GM23338 (cell line): ENCODE measurements at regions not wholly inside any gene's neighbourhood (a gene's known extent, or its start where the extent isn't known, plus 50 kb on each side); places are given as distances from the start of the nearest gene placed in this dataset.

Experiments
- ATAC-seq: fragments of 200-7000 bp; cut with Tn5 transposase; 3 replicates; pipeline ENCODE4 v1.9.1; 2020
- DNase-seq: peaks from one replicate; pipeline ENCODE4 v3.0.0-alpha.2; 2015; ENCODE audit warnings: low spot score
- H2AFZ ChIP-seq: fragments of 200-600 bp; sonication (generic); 2 replicates; pipeline ENCODE4 v1.8.0; 2016; ENCODE audit warnings: antibody characterized with exemption, mild to moderate bottlenecking, moderate library complexity
- H3F3A ChIP-seq: fragments of 200-600 bp; sonication (generic); replicated peaks from 2 replicates; pipeline ENCODE4 v1.8.0; 2017; ENCODE audit warnings: antibody characterized with exemption, mixed run types, low read depth
- H3K27ac ChIP-seq: fragments of 200-600 bp; sonication (generic); 2 replicates; pipeline ENCODE4 v1.6.1; 2016; ENCODE audit warnings: low read depth
- H3K27me3 ChIP-seq: fragments of 200-600 bp; sonication (generic); 2 replicates; pipeline ENCODE4 v1.8.0; 2016; ENCODE audit warnings: mild to moderate bottlenecking, mixed run types, moderate library complexity; ENCODE audit not compliant: insufficient read depth
- H3K36me3 ChIP-seq: fragments of 200-600 bp; sonication (generic); 2 replicates; pipeline ENCODE4 v1.8.0; 2016; ENCODE audit warnings: mild to moderate bottlenecking; ENCODE audit not compliant: insufficient read depth
- H3K4me1 ChIP-seq: fragments of 200-600 bp; sonication (generic); 2 replicates; pipeline ENCODE4 v1.8.0; 2016; ENCODE audit warnings: mild to moderate bottlenecking, moderate library complexity; ENCODE audit not compliant: insufficient read depth
- H3K4me2 ChIP-seq: fragments of 200-600 bp; sonication (generic); 2 replicates; pipeline ENCODE4 v1.7.1; 2017; ENCODE audit warnings: mixed run types
- H3K4me3 ChIP-seq: fragments of 200-600 bp; sonication (generic); 2 replicates; pipeline ENCODE4 v1.6.1; 2016; ENCODE audit warnings: mixed run types
- H3K79me2 ChIP-seq: fragments of 200-600 bp; sonication (generic); replicated peaks from 2 replicates; pipeline ENCODE4 v1.8.0; 2017; ENCODE audit warnings: mild to moderate bottlenecking; ENCODE audit not compliant: insufficient read depth
- H3K9me2 ChIP-seq: fragments of 200-600 bp; sonication (generic); 2 replicates; pipeline ENCODE4 v1.8.0; 2017; ENCODE audit not compliant: insufficient read depth
- H4K20me1 ChIP-seq: fragments of 200-600 bp; sonication (generic); replicated peaks from 2 replicates; pipeline ENCODE4 v1.8.0; 2017; ENCODE audit warnings: mild to moderate bottlenecking; ENCODE audit not compliant: insufficient read depth
- H3K27ac Mint-ChIP-seq: 2 replicates; pipeline ENCODE4 v1.8.0; 2020; ENCODE audit warnings: inconsistent platforms, mild to moderate bottlenecking, moderate library complexity, mixed read lengths
- H3K27me3 Mint-ChIP-seq: 3 replicates; pipeline ENCODE4 v1.8.0; 2022; ENCODE audit warnings: low read depth, mild to moderate bottlenecking, moderate library complexity, mixed read lengths, inconsistent platforms; ENCODE audit not compliant: insufficient read depth, poor library complexity
- H3K36me3 Mint-ChIP-seq: 3 replicates; pipeline ENCODE4 v1.8.0; 2021; ENCODE audit warnings: low read depth, mild to moderate bottlenecking, inconsistent platforms, moderate library complexity, mixed read lengths
- H3K4me1 Mint-ChIP-seq: 3 replicates; pipeline ENCODE4 v1.8.0; 2020; ENCODE audit warnings: mild to moderate bottlenecking, inconsistent platforms, mixed read lengths
- H3K4me3 Mint-ChIP-seq: 3 replicates; pipeline ENCODE4 v1.8.0; 2021; ENCODE audit warnings: moderate library complexity, mild to moderate bottlenecking, inconsistent platforms, mixed read lengths
- H3K9me3 Mint-ChIP-seq: 3 replicates; pipeline ENCODE4 v1.8.0; 2020; ENCODE audit warnings: moderate library complexity, mild to moderate bottlenecking, inconsistent platforms, mixed read lengths
- CREB1 ChIP-seq: fragments of 250-450 bp; sonication (Bioruptor Pico); IDR thresholded peaks from 2 replicates; pipeline ENCODE4 v1.5.0; 2020; ENCODE audit warnings: low read depth, mild to moderate bottlenecking, moderate library complexity
- CTCF ChIP-seq, 2 experiments: fragments of 200-600 bp in 1 of 2; sonication (generic) in 1 of 2; conservative IDR thresholded peaks; 2 replicates each; pipeline versions ENCODE4 v1.5.1 to v1.6.1; 2016 to 2017; ENCODE audit warnings: antibody characterized with exemption in 2 of 2, low read depth in 2 of 2, mild to moderate bottlenecking in 2 of 2, moderate library complexity in 1 of 2
- ETS1 ChIP-seq: IDR thresholded peaks from 2 replicates; pipeline ENCODE4 v1.6.1; 2016; ENCODE audit warnings: antibody characterized with exemption
- EZH2 ChIP-seq: fragments of 200-600 bp; sonication (generic); IDR thresholded peaks from one replicate; pipeline ENCODE4 v1.8.0; 2017; ENCODE audit warnings: antibody characterized with exemption, mild to moderate bottlenecking, low read depth; ENCODE audit not compliant: unreplicated experiment
- EZH2phosphoT487 ChIP-seq: fragments of 200-600 bp; sonication (generic); IDR thresholded peaks from one replicate; pipeline ENCODE4 v1.8.1; 2018; ENCODE audit warnings: antibody characterized with exemption; ENCODE audit not compliant: unreplicated experiment
- JUNB ChIP-seq: IDR thresholded peaks from one replicate; pipeline ENCODE4 v1.6.1; 2016; ENCODE audit warnings: antibody characterized with exemption; ENCODE audit not compliant: unreplicated experiment
- NANOG ChIP-seq: IDR thresholded peaks from 2 replicates; pipeline ENCODE4 v1.6.1; 2016; ENCODE audit warnings: antibody characterized with exemption, borderline replicate concordance
- POLR2AphosphoS5 ChIP-seq: IDR thresholded peaks from 2 replicates; pipeline ENCODE4 v1.6.1; 2016; ENCODE audit warnings: antibody characterized with exemption, low read depth
- STAT1 ChIP-seq: IDR thresholded peaks from one replicate; pipeline ENCODE4 v1.6.1; 2016; ENCODE audit warnings: antibody characterized with exemption; ENCODE audit not compliant: unreplicated experiment
- ZNF331 ChIP-seq: fragments of 250-450 bp; sonication (Bioruptor Pico); IDR thresholded peaks from 2 replicates; pipeline ENCODE4 v1.5.0; 2020; ENCODE audit warnings: low read depth, mild to moderate bottlenecking, moderate library complexity
- TF ChIP-seq, protein P1 (sequence below): IDR thresholded peaks from one replicate; pipeline ENCODE4 v1.6.1; 2018; ENCODE audit warnings: antibody characterized with exemption; ENCODE audit not compliant: unreplicated experiment
- TF ChIP-seq, protein P2 (sequence below): fragments of 250-450 bp; sonication (Bioruptor Pico); IDR thresholded peaks from 2 replicates; pipeline ENCODE4 v1.5.0; 2020; ENCODE audit warnings: mild to moderate bottlenecking, moderate library complexity

DNA sequence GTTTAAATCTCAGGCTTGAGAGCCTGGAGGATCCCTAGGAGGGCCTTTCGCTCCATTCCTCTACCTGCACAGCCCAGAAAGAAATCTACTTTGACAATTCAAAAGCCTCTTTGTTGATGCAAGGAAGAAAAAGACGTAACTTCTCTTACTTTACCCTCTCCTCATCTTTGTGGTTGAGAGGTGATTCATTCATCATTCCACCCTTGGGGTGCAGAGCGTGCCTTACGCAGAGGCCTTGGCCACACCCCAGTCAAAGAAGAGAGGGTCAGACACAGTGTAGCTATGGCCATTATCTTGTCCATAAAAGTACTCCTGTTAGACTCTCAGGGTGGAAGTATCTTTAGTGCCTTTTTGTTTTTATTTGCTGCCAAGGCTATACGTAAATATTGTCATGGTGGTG is 184.0 kb downstream of the IRS2 start (continued):
- no peak for TF ChIP-seq STAT1

DNA sequence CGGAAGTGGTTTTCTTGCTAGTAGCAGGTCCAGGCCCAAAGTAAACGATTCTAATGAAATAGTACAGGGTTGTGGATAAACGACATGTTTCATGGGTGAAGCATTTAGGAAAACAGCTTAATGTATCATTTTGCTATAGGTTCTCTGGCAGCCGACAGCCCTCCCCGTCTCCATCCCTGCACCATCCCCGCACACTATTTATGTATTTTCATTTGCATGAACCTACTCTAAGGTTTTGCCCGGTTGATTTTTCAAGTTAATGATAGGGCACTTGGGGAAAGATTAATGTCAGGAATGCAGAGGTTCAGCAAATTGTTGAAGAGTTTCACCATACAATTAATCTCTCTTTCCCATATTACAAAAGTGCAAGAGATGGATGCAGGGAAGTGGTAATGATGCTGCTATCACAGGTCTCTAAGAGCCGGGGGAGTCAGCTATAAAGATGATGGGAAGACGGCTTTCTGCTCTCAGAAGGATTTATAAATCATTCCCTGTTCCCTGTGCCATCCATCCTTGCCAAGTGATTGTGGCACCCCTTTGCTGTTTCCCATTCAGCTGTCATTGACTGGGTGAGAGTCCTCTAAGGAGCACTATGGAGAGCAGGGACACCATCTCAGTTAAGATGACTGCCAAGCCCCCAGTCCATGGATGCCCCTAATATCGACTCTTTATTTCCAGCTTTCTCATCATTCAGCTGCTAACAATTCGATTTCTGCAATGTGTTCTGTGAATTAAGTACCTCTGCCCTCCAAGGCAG is 186.3 kb downstream of the IRS2 start:
- Histone ChIP-seq H3K4me2 (no peak overlapping the region), H3K79me2 (no peaks in the 10 kb centered on the region), H3K36me3 (no peaks in the 10 kb centered on the region), H3K27ac (no peak overlapping the region), H2AFZ (no peak overlapping the region), H3K4me3 (no peak overlapping the region), H3K4me1 (no peaks in the 10 kb centered on the region), H4K20me1 (no peaks in the 10 kb centered on the region), H3K27me3 (no peaks in the 10 kb centered on the region), H3F3A (no peaks in the 10 kb centered on the region), H3K9me2 (peaks cover 9% of the 10 kb centered on the region; the same call in 1 of the 2 replicates)
- Mint-ChIP-seq H3K9me3 (peaks cover 6% of the 10 kb centered on the region; the same call in 2 of the 3 replicates), H3K27me3 (no peaks in the 10 kb centered on the region), H3K4me1 (no peaks in the 10 kb centered on the region; the same call in 2 of the 3 replicates), H3K27ac (no peak overlapping the region), H3K36me3 (no peaks in the 10 kb centered on the region), H3K4me3 (no peak overlapping the region)
- DNase-seq (no peak), ATAC-seq (no peak)
- TF ChIP-seq JUNB: no peak
- TF ChIP-seq CTCF (conservative IDR thresholded peaks at IDR 0.05; ENCODE audit: low read depth in 2 of 2): no peak
- TF ChIP-seq EZH2phosphoT487: no peak
- TF ChIP-seq CREB1 (CRISPR knock-in tag): no peak
- TF ChIP-seq, protein P1, sequence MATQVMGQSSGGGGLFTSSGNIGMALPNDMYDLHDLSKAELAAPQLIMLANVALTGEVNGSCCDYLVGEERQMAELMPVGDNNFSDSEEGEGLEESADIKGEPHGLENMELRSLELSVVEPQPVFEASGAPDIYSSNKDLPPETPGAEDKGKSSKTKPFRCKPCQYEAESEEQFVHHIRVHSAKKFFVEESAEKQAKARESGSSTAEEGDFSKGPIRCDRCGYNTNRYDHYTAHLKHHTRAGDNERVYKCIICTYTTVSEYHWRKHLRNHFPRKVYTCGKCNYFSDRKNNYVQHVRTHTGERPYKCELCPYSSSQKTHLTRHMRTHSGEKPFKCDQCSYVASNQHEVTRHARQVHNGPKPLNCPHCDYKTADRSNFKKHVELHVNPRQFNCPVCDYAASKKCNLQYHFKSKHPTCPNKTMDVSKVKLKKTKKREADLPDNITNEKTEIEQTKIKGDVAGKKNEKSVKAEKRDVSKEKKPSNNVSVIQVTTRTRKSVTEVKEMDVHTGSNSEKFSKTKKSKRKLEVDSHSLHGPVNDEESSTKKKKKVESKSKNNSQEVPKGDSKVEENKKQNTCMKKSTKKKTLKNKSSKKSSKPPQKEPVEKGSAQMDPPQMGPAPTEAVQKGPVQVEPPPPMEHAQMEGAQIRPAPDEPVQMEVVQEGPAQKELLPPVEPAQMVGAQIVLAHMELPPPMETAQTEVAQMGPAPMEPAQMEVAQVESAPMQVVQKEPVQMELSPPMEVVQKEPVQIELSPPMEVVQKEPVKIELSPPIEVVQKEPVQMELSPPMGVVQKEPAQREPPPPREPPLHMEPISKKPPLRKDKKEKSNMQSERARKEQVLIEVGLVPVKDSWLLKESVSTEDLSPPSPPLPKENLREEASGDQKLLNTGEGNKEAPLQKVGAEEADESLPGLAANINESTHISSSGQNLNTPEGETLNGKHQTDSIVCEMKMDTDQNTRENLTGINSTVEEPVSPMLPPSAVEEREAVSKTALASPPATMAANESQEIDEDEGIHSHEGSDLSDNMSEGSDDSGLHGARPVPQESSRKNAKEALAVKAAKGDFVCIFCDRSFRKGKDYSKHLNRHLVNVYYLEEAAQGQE: no peak
- TF ChIP-seq NANOG: no peak
- no peak for TF ChIP-seq ZNF331 (CRISPR knock-in tag)
- TF ChIP-seq ETS1: no peak
- TF ChIP-seq EZH2: no peak
- TF ChIP-seq, protein P2, sequence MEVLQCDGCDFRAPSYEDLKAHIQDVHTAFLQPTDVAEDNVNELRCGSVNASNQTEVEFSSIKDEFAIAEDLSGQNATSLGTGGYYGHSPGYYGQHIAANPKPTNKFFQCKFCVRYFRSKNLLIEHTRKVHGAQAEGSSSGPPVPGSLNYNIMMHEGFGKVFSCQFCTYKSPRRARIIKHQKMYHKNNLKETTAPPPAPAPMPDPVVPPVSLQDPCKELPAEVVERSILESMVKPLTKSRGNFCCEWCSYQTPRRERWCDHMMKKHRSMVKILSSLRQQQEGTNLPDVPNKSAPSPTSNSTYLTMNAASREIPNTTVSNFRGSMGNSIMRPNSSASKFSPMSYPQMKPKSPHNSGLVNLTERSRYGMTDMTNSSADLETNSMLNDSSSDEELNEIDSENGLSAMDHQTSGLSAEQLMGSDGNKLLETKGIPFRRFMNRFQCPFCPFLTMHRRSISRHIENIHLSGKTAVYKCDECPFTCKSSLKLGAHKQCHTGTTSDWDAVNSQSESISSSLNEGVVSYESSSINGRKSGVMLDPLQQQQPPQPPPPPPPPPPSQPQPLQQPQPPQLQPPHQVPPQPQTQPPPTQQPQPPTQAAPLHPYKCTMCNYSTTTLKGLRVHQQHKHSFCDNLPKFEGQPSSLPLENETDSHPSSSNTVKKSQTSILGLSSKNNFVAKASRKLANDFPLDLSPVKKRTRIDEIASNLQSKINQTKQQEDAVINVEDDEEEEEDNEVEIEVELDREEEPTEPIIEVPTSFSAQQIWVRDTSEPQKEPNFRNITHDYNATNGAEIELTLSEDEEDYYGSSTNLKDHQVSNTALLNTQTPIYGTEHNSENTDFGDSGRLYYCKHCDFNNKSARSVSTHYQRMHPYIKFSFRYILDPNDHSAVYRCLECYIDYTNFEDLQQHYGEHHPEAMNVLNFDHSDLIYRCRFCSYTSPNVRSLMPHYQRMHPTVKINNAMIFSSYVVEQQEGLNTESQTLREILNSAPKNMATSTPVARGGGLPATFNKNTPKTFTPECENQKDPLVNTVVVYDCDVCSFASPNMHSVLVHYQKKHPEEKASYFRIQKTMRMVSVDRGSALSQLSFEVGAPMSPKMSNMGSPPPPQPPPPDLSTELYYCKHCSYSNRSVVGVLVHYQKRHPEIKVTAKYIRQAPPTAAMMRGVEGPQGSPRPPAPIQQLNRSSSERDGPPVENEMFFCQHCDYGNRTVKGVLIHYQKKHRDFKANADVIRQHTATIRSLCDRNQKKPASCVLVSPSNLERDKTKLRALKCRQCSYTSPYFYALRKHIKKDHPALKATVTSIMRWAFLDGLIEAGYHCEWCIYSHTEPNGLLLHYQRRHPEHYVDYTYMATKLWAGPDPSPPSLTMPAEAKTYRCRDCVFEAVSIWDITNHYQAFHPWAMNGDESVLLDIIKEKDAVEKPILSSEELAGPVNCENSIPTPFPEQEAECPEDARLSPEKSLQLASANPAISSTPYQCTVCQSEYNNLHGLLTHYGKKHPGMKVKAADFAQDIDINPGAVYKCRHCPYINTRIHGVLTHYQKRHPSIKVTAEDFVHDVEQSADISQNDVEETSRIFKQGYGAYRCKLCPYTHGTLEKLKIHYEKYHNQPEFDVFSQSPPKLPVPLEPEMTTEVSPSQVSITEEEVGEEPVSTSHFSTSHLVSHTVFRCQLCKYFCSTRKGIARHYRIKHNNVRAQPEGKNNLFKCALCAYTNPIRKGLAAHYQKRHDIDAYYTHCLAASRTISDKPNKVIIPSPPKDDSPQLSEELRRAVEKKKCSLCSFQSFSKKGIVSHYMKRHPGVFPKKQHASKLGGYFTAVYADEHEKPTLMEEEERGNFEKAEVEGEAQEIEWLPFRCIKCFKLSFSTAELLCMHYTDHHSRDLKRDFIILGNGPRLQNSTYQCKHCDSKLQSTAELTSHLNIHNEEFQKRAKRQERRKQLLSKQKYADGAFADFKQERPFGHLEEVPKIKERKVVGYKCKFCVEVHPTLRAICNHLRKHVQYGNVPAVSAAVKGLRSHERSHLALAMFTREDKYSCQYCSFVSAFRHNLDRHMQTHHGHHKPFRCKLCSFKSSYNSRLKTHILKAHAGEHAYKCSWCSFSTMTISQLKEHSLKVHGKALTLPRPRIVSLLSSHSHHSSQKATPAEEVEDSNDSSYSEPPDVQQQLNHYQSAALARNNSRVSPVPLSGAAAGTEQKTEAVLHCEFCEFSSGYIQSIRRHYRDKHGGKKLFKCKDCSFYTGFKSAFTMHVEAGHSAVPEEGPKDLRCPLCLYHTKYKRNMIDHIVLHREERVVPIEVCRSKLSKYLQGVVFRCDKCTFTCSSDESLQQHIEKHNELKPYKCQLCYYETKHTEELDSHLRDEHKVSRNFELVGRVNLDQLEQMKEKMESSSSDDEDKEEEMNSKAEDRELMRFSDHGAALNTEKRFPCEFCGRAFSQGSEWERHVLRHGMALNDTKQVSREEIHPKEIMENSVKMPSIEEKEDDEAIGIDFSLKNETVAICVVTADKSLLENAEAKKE (CRISPR knock-in tag): no peak
- no peak for TF ChIP-seq STAT1
- TF ChIP-seq POLR2AphosphoS5: no peak
